ENCODE measurements at regions not wholly inside any gene's neighbourhood (a gene's known extent, or its start where the extent isn't known, plus 50 kb on each side); places are given as distances from the start of the nearest gene placed in this dataset.

- Histone ChIP-seq H4K20me1 (replicated peaks; ENCODE audit: control insufficient read depth, extremely low read depth, insufficient read depth, low read length) (no peaks in the 10 kb centered on the region), H3K4me3 (replicated peaks in 1 of 3; ENCODE audit: insufficient read depth in 1 of 3, low read depth in 1 of 3, low read length in 3 of 3) (no peak overlapping the region), H3K79me2 (ENCODE audit: control insufficient read depth, insufficient read depth, low read length) (no peaks in the 10 kb centered on the region), H3K4me2 (ENCODE audit: insufficient read depth, low read length) (no peak overlapping the region), H3K36me3 (ENCODE audit: control insufficient read depth in 2 of 2, extremely low read depth in 1 of 2, insufficient read depth in 2 of 2, low read length in 2 of 2) (no peaks in the 10 kb centered on the region), H3K9me3 (replicated peaks; ENCODE audit: control insufficient read depth, insufficient read depth, low read length) (no peaks in the 10 kb centered on the region), H2AFZ (ENCODE audit: low read depth, low read length) (no peak overlapping the region), H3K27ac (ENCODE audit: insufficient read depth, low read depth, low read length) (no peak overlapping the region), H3K27me3 (ENCODE audit: control insufficient read depth in 2 of 2, insufficient read depth in 2 of 2, low read length in 2 of 2) (no peaks in the 10 kb centered on the region), H3K9ac (replicated peaks; ENCODE audit: extremely low read depth, insufficient read depth, low read length) (no peak overlapping the region), H3K9me1 (replicated peaks; ENCODE audit: control insufficient read depth, extremely low read depth, insufficient read depth, low read length) (no peaks in the 10 kb centered on the region), H3K4me1 (ENCODE audit: control insufficient read depth, extremely low read depth, insufficient read depth, low read length) (no peaks in the 10 kb centered on the region)
- DNase-seq (ENCODE audit: low read depth, low spot score) (no peak), FAIRE-seq (no peak)
- CTCF ChIA-PET = interaction anchor here (1.3 kb wide), 1 partner anchor 9 kb away, joined by 3 read pairs; no protein-coding TSS in a partner anchor
- BruUV-seq (replicated peaks) = no TSS peak
- TF ChIP-seq JUN (IDR thresholded peaks at IDR 0.05; ENCODE audit: borderline replicate concordance, insufficient read depth, insufficient read length, low read depth) (no peak), POLR2AphosphoS5 (IDR thresholded peaks at IDR 0.05; ENCODE audit: insufficient read depth, low read depth, low read length) (no peak), EZH2 (IDR thresholded peaks at IDR 0.05; ENCODE audit: borderline replicate concordance, low read depth, low read length, severe bottlenecking) (no peak), MYC (IDR thresholded peaks at IDR 0.05; ENCODE audit: low read depth, low read length) (no peak), GATA2 (IDR thresholded peaks at IDR 0.05; ENCODE audit: insufficient read depth, insufficient read length, low read depth, low read length) (no peak), MAX (IDR thresholded peaks at IDR 0.05; ENCODE audit: insufficient read depth, insufficient read length) (no peak), POLR2A (IDR thresholded peaks at IDR 0.05; ENCODE audit: low read depth, low read length) (no peak), CTCF (IDR thresholded peaks at IDR 0.05; ENCODE audit: extremely low read depth in 1 of 2, insufficient read depth in 1 of 2, low read depth in 1 of 2, low read length in 2 of 2) (no peak), FOS (IDR thresholded peaks at IDR 0.05; ENCODE audit: borderline replicate concordance, insufficient read depth, low read length) (no peak)
- POLR2A ChIA-PET = no interaction called here
- dilution Hi-C loops (cut with MboI; ENCODE audit: extremely low pct_ligation_motif_present, low sequenced_read_pairs) = no loop called here
- intact Hi-C loops (cut with micrococcal nuclease) = no loop called here
These were observed 145.7 kb upstream of the PLAAT1 start for GRCh38 chr3:193095366-193095765.
